OCI-LY1 (cell line): ENCODE measurements at regions not wholly inside any gene's neighbourhood (a gene's known extent, or its start where the extent isn't known, plus 50 kb on each side); places are given as distances from the start of the nearest gene placed in this dataset.

Experiments used
- H2AFZ ChIP-seq: fragments of 200-600 bp; sonication (generic), shearing (Covaris generic); 2 replicates; pipeline ENCODE4 v1.6.0; 2014; ENCODE audit warnings: antibody characterized with exemption, mild to moderate bottlenecking, low read length
- H3F3A ChIP-seq: fragments of 200-600 bp; sonication (generic), shearing (Covaris generic); 2 replicates; pipeline ENCODE4 v1.6.0; 2014; ENCODE audit warnings: mild to moderate bottlenecking, antibody characterized with exemption, low read length, moderate library complexity; ENCODE audit not compliant: insufficient read depth
- H3K27ac ChIP-seq: fragments of 200-600 bp; sonication (generic); 2 replicates; pipeline ENCODE4 v1.5.1; 2014; ENCODE audit warnings: low read length, mixed run types, mild to moderate bottlenecking, low read depth; ENCODE audit not compliant: poor library complexity, severe bottlenecking
- H3K27me3 ChIP-seq: fragments of 200-600 bp; sonication (generic); 2 replicates; pipeline ENCODE4 v1.6.0; 2014; ENCODE audit warnings: antibody characterized with exemption, mild to moderate bottlenecking, low read length, moderate library complexity; ENCODE audit not compliant: insufficient read depth
- H3K36me3 ChIP-seq: fragments of 200-600 bp; sonication (generic); 2 replicates; pipeline ENCODE4 v1.6.1; 2014; ENCODE audit warnings: mild to moderate bottlenecking, antibody characterized with exemption, low read length, moderate library complexity, mixed read lengths; ENCODE audit not compliant: insufficient read depth
- H3K4me1 ChIP-seq: fragments of 200-600 bp; sonication (generic); 2 replicates; pipeline ENCODE4 v1.5.1; 2014; ENCODE audit warnings: mild to moderate bottlenecking, low read length, moderate library complexity; ENCODE audit not compliant: insufficient read depth, severe bottlenecking
- H3K4me2 ChIP-seq: fragments of 200-600 bp; sonication (generic), shearing (Covaris generic); 2 replicates; pipeline ENCODE4 v1.6.1; 2014; ENCODE audit warnings: low read length
- H3K4me3 ChIP-seq: fragments of 200-600 bp; sonication (generic); 2 replicates; pipeline ENCODE4 v1.5.1; 2014; ENCODE audit warnings: low read length, low read depth, mild to moderate bottlenecking, mixed read lengths; ENCODE audit not compliant: poor library complexity, severe bottlenecking
- H3K79me2 ChIP-seq: fragments of 200-600 bp; shearing (Covaris generic); 2 replicates; pipeline ENCODE4 v1.6.1; 2016; ENCODE audit warnings: mixed run types, low read length, mixed read lengths; ENCODE audit not compliant: insufficient read depth
- H3K9ac ChIP-seq: fragments of 200-600 bp; sonication (generic), shearing (Covaris generic); 2 replicates; pipeline ENCODE4 v1.6.1; 2014; ENCODE audit warnings: mild to moderate bottlenecking, low read length, mixed read lengths
- H3K9me2 ChIP-seq: fragments of 200-600 bp; sonication (generic), shearing (Covaris generic); 2 replicates; pipeline ENCODE4 v1.6.1; 2014; ENCODE audit warnings: low read depth, mild to moderate bottlenecking, low read length, mixed read lengths
- H3K9me3 ChIP-seq: fragments of 200-600 bp; shearing (Covaris generic); 2 replicates; pipeline ENCODE4 v1.6.1; 2014; ENCODE audit warnings: low read length, mixed read lengths
- H4K20me1 ChIP-seq: fragments of 200-600 bp; sonication (generic), shearing (Covaris generic); 2 replicates; pipeline ENCODE4 v1.6.0; 2016; ENCODE audit warnings: mild to moderate bottlenecking, low read length; ENCODE audit not compliant: insufficient read depth
- CTCF ChIP-seq: fragments of 200-600 bp; sonication (generic), shearing (Covaris generic); IDR thresholded peaks from 2 replicates; pipeline ENCODE4 v1.5.1; 2017; ENCODE audit warnings: mild to moderate bottlenecking, antibody characterized with exemption, low read length, moderate library complexity, mixed read lengths
- EZH2 ChIP-seq: fragments of 200-600 bp; sonication (generic), shearing (Covaris generic); IDR thresholded peaks from 2 replicates; pipeline ENCODE4 v1.8.0; 2017; ENCODE audit warnings: borderline replicate concordance, mixed run types, mild to moderate bottlenecking, antibody characterized with exemption, low read length, moderate library complexity, mixed read lengths

DNA sequence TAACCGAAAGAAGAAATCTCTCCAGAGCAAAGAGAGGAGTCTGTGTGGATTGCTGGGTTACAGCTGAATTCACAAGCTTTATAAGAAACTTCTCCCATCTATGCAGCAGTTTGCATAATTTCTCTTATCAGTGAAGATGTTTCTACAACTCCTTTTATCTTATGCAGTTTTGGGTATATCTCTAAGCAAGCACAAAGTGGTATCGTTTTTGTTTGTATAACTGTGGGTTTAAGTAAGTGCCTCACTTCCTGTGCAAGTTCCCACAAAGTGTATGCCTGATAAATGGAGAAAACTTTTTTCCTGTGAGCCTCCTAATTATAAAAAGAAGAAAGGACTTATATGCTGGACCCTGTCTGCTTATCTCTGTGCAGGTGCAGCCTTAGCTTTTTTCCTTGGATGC, 205.6 kb downstream of the RPS4Y2 start:
- Histone ChIP-seq H4K20me1 (no peaks in the 10 kb centered on the region), H3K4me2 (no peak overlapping the region), H3K9me3 (no peaks in the 10 kb centered on the region), H3K4me3 (no peak overlapping the region), H2AFZ (no peak overlapping the region), H3K36me3 (no peaks in the 10 kb centered on the region), H3K27ac (no peak overlapping the region), H3K4me1 (no peaks in the 10 kb centered on the region), H3K9ac (no peak overlapping the region), H3K79me2 (no peaks in the 10 kb centered on the region), H3K27me3 (no peaks in the 10 kb centered on the region), H3K9me2 (no peaks in the 10 kb centered on the region), H3F3A (no peaks in the 10 kb centered on the region)
- TF ChIP-seq CTCF (no peak), EZH2 (no peak)

DNA sequence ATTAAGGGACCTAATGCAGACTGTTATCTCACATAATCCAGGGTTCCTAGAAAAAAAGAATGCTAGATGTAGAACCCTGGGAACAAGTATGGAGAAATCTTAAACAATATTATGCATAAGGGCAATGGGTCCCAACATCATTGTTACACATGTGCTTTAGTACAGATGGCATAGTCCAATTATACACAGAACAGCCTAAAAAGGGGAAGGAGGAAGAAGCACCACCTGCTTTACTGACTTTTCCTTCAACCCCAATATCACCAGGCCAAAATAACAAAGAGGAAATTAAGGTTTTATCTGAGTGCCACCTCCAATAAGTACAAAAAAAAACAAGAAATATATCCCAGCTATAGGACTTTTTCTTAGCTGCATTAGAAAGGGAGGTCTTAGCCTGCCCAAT, 211.9 kb downstream of the RPS4Y2 start:
- Histone ChIP-seq H4K20me1 (no peaks in the 10 kb centered on the region), H3K27me3 (no peaks in the 10 kb centered on the region), H3K4me3 (no peak overlapping the region), H2AFZ (no peak overlapping the region), H3K79me2 (no peaks in the 10 kb centered on the region), H3K9me3 (no peaks in the 10 kb centered on the region), H3K27ac (no peak overlapping the region), H3F3A (no peaks in the 10 kb centered on the region), H3K36me3 (no peaks in the 10 kb centered on the region), H3K4me2 (no peak overlapping the region), H3K9me2 (no peaks in the 10 kb centered on the region), H3K4me1 (no peaks in the 10 kb centered on the region), H3K9ac (no peak overlapping the region)
- TF ChIP-seq CTCF (no peak), EZH2 (no peak)

DNA sequence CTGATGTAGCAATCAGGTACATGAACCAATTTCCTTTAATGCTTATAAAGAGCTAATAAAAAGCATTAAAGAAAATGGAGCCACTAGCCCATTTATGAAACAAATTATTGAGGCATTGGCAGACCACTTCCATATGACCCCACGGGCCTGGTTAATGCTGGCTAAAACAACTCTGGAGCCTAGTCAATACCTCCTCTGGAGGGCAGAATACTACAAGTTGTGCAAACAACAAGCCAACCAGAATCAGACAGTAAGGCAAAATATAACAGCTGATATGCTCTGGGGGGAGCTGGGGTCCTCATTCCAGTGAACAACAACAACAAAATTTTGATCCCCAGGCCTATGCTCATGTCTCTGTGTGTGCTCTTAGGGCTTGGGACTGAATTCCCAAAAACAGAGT, 212.3 kb downstream of the RPS4Y2 start:
- Histone ChIP-seq H2AFZ (no peak overlapping the region), H3K9me3 (no peaks in the 10 kb centered on the region), H3K4me2 (no peak overlapping the region), H3K27ac (no peak overlapping the region), H3K9ac (no peak overlapping the region), H3K4me1 (no peaks in the 10 kb centered on the region), H4K20me1 (no peaks in the 10 kb centered on the region), H3K79me2 (no peaks in the 10 kb centered on the region), H3F3A (no peaks in the 10 kb centered on the region), H3K4me3 (no peak overlapping the region), H3K36me3 (no peaks in the 10 kb centered on the region), H3K9me2 (no peaks in the 10 kb centered on the region), H3K27me3 (no peaks in the 10 kb centered on the region)
- TF ChIP-seq EZH2 (no peak), CTCF (no peak)
